T-cell (primary cell): ENCODE measurements at regions not wholly inside any gene's neighbourhood (a gene's known extent, or its start where the extent isn't known, plus 50 kb on each side); places are given as distances from the start of the nearest gene placed in this dataset.
"Not testable (repeated sequence)": the region's sequence is repeated elsewhere in the genome, so short reads cannot be mapped to it uniquely, and the experiment has no call there.

Experiments
- ATAC-seq, 4 experiments: fragments of 200-7000 bp in 3 of 4; fragments of 150-1000 bp in 1 of 4; cut with Tn5 transposase; replicated peaks in 1 of 4; 1 replicate in 3 of 4; 2 replicates in 1 of 4; pipeline ENCODE4 v1.10.0; 2021; ENCODE audit warnings: moderate library complexity in 3 of 4, mild to moderate bottlenecking in 2 of 4, moderate number of reproducible peaks in 1 of 4
- CTCF ChIA-PET, 2 donors: fragments of 300-600 bp; sonication (Branson Sonifier 250); formaldehyde crosslinking; loops; one replicate each; lab custom pipeline; 2022; ENCODE audit warnings: antibody characterized with exemption in 2 of 2; lab: Charles Lee
- POLR2A ChIA-PET, 2 donors: fragments of 300-600 bp; sonication (Branson Sonifier 250); formaldehyde crosslinking; loops; one replicate each; lab custom pipeline; 2022; ENCODE audit warnings: antibody characterized with exemption in 2 of 2; lab: Charles Lee
- DNase-seq, 35 experiments: peaks; one replicate each; pipeline versions ENCODE4 v3.0.0 to v3.0.0-alpha.2; 2013 to 2023
- H3K27ac ChIP-seq: one replicate; pipeline ENCODE4 v1.5.1; 2013; ENCODE audit warnings: low read length
- H3K27me3 ChIP-seq, 2 experiments: replicated peaks in 1 of 2; 1 replicate in 1 of 2; 2 replicates in 1 of 2; pipeline versions ENCODE4 v1.6.1 to v1.7.0; 2013; ENCODE audit warnings: low read length in 1 of 2, mixed read lengths in 1 of 2; ENCODE audit not compliant: control insufficient read depth in 2 of 2, insufficient read depth in 2 of 2; ENCODE audit errors: extremely low read depth in 1 of 2
- H3K36me3 ChIP-seq, 2 donors: 1 replicate in 1 of 2; 2 replicates in 1 of 2; pipeline versions ENCODE4 v1.6.1 to v1.7.0; 2013; ENCODE audit warnings: low read length in 1 of 2; ENCODE audit not compliant: control insufficient read depth in 2 of 2, insufficient read depth in 1 of 2; ENCODE audit errors: extremely low read depth in 1 of 2
- H3K4me1 ChIP-seq, 2 experiments: 1 replicate in 1 of 2; 2 replicates in 1 of 2; pipeline versions ENCODE4 v1.6.1 to v1.7.0; 2013; ENCODE audit warnings: low read length in 2 of 2, mixed read lengths in 1 of 2; ENCODE audit not compliant: insufficient read depth in 2 of 2, control insufficient read depth in 1 of 2; ENCODE audit errors: extremely low read depth in 1 of 2
- H3K4me3 ChIP-seq, 2 donors: 1 replicate in 1 of 2; 2 replicates in 1 of 2; pipeline versions ENCODE4 v1.5.1 to v1.7.0; 2013; ENCODE audit warnings: mild to moderate bottlenecking in 2 of 2, low read length in 1 of 2, moderate library complexity in 1 of 2; ENCODE audit not compliant: control insufficient read depth in 1 of 2; ENCODE audit errors: extremely low read depth in 1 of 2
- H3K9me3 ChIP-seq: 2 replicates; pipeline ENCODE4 v1.7.0; 2013
- H3K27ac Mint-ChIP-seq, 2 donors: one replicate each; pipeline ENCODE4 v1.8.0; 2020 to 2021; ENCODE audit warnings: mild to moderate bottlenecking in 2 of 2, mixed read lengths in 2 of 2
- H3K27me3 Mint-ChIP-seq, 2 donors: one replicate each; pipeline ENCODE4 v1.8.0; 2021 to 2022; ENCODE audit warnings: mixed read lengths in 2 of 2
- H3K36me3 Mint-ChIP-seq: one replicate; pipeline ENCODE4 v1.8.0; 2021; ENCODE audit warnings: mixed read lengths
- H3K4me1 Mint-ChIP-seq, 3 donors: one replicate each; pipeline ENCODE4 v1.8.0; 2020 to 2022; ENCODE audit warnings: mixed read lengths in 3 of 3, mild to moderate bottlenecking in 1 of 3
- H3K4me3 Mint-ChIP-seq, 3 donors: one replicate each; pipeline ENCODE4 v1.8.0; 2020 to 2022; ENCODE audit warnings: mild to moderate bottlenecking in 3 of 3, mixed read lengths in 3 of 3, moderate library complexity in 3 of 3
- H3K9me3 Mint-ChIP-seq, 3 donors: one replicate each; pipeline ENCODE4 v1.8.0; 2020 to 2022; ENCODE audit warnings: mixed read lengths in 3 of 3
- WGBS: methylation state at CpG from one replicate; pipeline ENCODE4 v1.1.5; 2013; ENCODE audit warnings: missing lambda C conversion rate; ENCODE audit not compliant: insufficient coverage; 5-methylcytosine and 5-hydroxymethylcytosine counted together

- no peak for ATAC-seq
- Mint-ChIP-seq H3K27me3 (peaks cover 0 to 4% of the 10 kb centered on the region in 2 donors), H3K9me3 (no peaks in the 10 kb centered on the region), H3K4me1 (no peaks in the 10 kb centered on the region), H3K4me3 (no peak overlapping the region), H3K27ac (no peak overlapping the region), H3K36me3 (no peaks in the 10 kb centered on the region)
- no peak for DNase-seq
- WGBS: no CpG with 5 or more reads among the region's 13 CpGs
- CTCF ChIA-PET: no interaction called here
- H3K9me3 ChIP-seq: no peaks in the 10 kb centered on the region
- H3K4me1 ChIP-seq: no peaks in the 10 kb centered on the region
- H3K27me3 ChIP-seq: no peaks in the 10 kb centered on the region
- H3K27ac ChIP-seq: no peak overlapping the region
- H3K4me3 ChIP-seq: no peak overlapping the region
- POLR2A ChIA-PET: no interaction called here
- H3K36me3 ChIP-seq: no peaks in the 10 kb centered on the region
Observed at GRCh38 chr5:158451993-158452672, 593.2 kb upstream of the CLINT1 start.

- Histone ChIP-seq H3K36me3 (no peaks in the 10 kb centered on the region), H3K4me3 (no peak overlapping the region), H3K4me1 (no peaks in the 10 kb centered on the region), H3K27ac (no peak overlapping the region), H3K9me3 (no peaks in the 10 kb centered on the region), H3K27me3 (no peaks in the 10 kb centered on the region)
- Mint-ChIP-seq H3K4me1 (no peaks in the 10 kb centered on the region), H3K9me3 (no peaks in the 10 kb centered on the region), H3K27me3 (peaks cover 0 to 4% of the 10 kb centered on the region in 2 donors), H3K27ac (no peak overlapping the region), H3K4me3 (no peak overlapping the region), H3K36me3 (no peaks in the 10 kb centered on the region)
- WGBS: no CpG with 5 or more reads among the region's 8 CpGs
- CTCF ChIA-PET: no interaction called here
- ATAC-seq: no peak
- DNase-seq: no peak
- POLR2A ChIA-PET: no interaction called here
Observed at GRCh38 chr5:158451203-158451992, 592.5 kb upstream of the CLINT1 start.

GRCh38 chr5:158450751-158451171 lies 591.8 kb upstream of the CLINT1 start:
- Histone ChIP-seq H3K4me1 (no peaks in the 10 kb centered on the region), H3K9me3 (no peaks in the 10 kb centered on the region), H3K36me3 (no peaks in the 10 kb centered on the region), H3K4me3 (no peak overlapping the region), H3K27ac (no peak overlapping the region), H3K27me3 (no peaks in the 10 kb centered on the region)
- Mint-ChIP-seq H3K36me3 (no peaks in the 10 kb centered on the region), H3K27ac (no peak overlapping the region), H3K4me3 (no peak overlapping the region), H3K4me1 (no peaks in the 10 kb centered on the region), H3K9me3 (peaks cover 2 to 4% (median 3%) of the 10 kb centered on the region in 3 donors), H3K27me3 (peaks cover 0 to 4% of the 10 kb centered on the region in 2 donors)
- ChIA-PET CTCF (interaction anchor here in 1 of 2 donors (0.9 kb wide), 1 partner anchor 16 kb away, joined by 3 read pairs; no protein-coding TSS in a partner anchor), POLR2A (no interaction called here)
- DNase-seq (no peak), ATAC-seq (no peak)
- WGBS: 100% methylated on average over 1 of the region's 5 CpGs

- H3K4me3 Mint-ChIP-seq, H3K36me3 Mint-ChIP-seq, H3K4me1 Mint-ChIP-seq, POLR2A ChIA-PET, CTCF ChIA-PET, H3K4me1 ChIP-seq, H3K36me3 ChIP-seq, H3K27ac ChIP-seq, H3K27me3 ChIP-seq, DNase-seq, H3K27me3 Mint-ChIP-seq, ATAC-seq, H3K4me3 ChIP-seq, H3K9me3 ChIP-seq, H3K27ac Mint-ChIP-seq: not testable (repeated sequence)
- 88% methylated on average over 3 of the region's 6 CpGs for WGBS
- peaks cover 11 to 15% (median 13%) of the 10 kb centered on the region in 3 donors for H3K9me3 Mint-ChIP-seq
Observed at GRCh38 chr5:158446761-158447160, 587.8 kb upstream of the CLINT1 start.

GRCh38 chr5:158439204-158439603 lies 580.3 kb upstream of the CLINT1 start:
- H3K27me3 Mint-ChIP-seq, H3K36me3 Mint-ChIP-seq, CTCF ChIA-PET, H3K9me3 Mint-ChIP-seq, H3K27ac ChIP-seq, H3K4me3 Mint-ChIP-seq, DNase-seq, H3K9me3 ChIP-seq, H3K27me3 ChIP-seq, H3K36me3 ChIP-seq, POLR2A ChIA-PET, H3K4me3 ChIP-seq, H3K27ac Mint-ChIP-seq, ATAC-seq: not testable (repeated sequence)
- H3K4me1 ChIP-seq: peaks cover 5 to 28% of the 10 kb centered on the region in 2 experiments
- no CpG with 5 or more reads among the region's 3 CpGs for WGBS
- H3K4me1 Mint-ChIP-seq: peaks cover 28 to 30% (median 28%) of the 10 kb centered on the region in 3 donors

- ChIA-PET POLR2A (no interaction called here), CTCF (interaction anchor here in 1 of 2 donors (0.8 kb wide), 1 partner anchor 21 kb away, joined by 3 read pairs; no protein-coding TSS in a partner anchor)
- no peaks in the 10 kb centered on the region for H3K27me3 ChIP-seq
- no CpG with 5 or more reads among the region's 2 CpGs for WGBS
- H3K4me1 ChIP-seq: peaks cover 8 to 46% of the 10 kb centered on the region in 2 experiments
- H3K27ac ChIP-seq: no peak overlapping the region
- Mint-ChIP-seq H3K27ac (peak overlapping the region in 1 of 2 donors; percentile 83), H3K27me3 (no peaks in the 10 kb centered on the region), H3K4me3 (peak overlapping the region in 1 of 3 donors; percentile 76), H3K9me3 (no peaks in the 10 kb centered on the region), H3K36me3 (no peaks in the 10 kb centered on the region), H3K4me1 (peaks cover 52 to 55% (median 52%) of the 10 kb centered on the region in 3 donors)
- H3K9me3 ChIP-seq: no peaks in the 10 kb centered on the region
- DNase-seq (no peak), ATAC-seq (no peak)
- no peak overlapping the region for H3K4me3 ChIP-seq
- no peaks in the 10 kb centered on the region for H3K36me3 ChIP-seq
Observed at GRCh38 chr5:158436271-158437065, 577.5 kb upstream of the CLINT1 start.
